ENCODE measurements at regions not wholly inside any gene's neighbourhood (a gene's known extent, or its start where the extent isn't known, plus 50 kb on each side); places are given as distances from the start of the nearest gene placed in this dataset.
"Not testable (repeated sequence)": the region's sequence is repeated elsewhere in the genome, so short reads cannot be mapped to it uniquely, and the experiment has no call there.

DNA sequence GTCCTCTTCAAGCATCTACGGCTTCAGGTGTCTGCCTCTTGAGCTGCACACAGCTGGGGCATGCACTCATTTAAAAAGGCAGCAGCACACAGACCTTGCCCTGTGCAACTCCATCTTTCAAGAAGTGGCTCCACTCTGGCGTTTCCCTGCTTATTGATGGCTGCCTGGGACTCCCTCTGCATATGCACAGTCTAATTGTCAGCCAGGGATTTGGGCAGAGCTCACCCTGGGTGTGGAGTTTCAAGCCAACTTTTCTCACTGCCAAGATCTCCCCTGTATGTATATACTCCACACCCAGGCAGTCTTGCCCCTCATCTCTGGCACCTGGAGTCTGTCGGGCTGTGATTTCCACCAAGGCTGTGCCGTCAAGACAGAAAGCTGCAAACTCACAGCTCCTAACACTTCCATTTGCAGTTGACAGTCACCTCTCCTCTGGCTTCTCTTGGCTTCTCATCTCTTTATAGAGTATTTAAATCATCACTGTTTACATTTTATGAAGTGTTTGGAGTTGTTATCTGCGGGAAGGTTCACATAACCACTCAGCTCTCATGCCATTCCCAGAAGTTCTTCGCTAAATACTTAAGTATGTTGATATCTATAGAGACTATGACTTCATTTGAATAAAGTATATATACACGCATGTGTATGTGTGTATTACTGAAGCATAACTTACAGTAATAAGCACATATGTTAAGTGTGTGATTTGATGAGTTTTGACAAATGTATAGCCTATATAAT is 130.5 kb upstream of the ZNF469 start:
- not testable (repeated sequence) for DNase-seq

DNA sequence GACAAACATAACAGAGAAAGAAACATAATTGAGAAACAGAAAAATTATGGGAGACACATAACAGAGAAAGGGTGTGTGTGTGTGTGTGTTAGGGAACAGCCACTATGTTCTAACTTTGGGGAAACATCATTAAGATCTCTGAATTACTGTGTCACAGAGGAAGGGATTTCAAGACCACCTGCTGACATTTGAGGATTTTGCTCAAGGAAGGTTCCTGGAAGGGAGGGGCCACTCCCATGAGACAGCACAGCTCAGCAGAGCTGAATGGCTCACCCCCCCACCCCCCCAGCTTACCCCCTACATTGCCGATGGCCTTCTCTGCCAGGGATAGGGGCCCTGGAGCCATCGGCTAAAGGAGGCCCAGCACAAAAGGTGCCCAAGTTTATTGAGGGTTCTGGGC is 124.6 kb upstream of the ZNF469 start:
- DNase-seq: not testable (repeated sequence)

DNA sequence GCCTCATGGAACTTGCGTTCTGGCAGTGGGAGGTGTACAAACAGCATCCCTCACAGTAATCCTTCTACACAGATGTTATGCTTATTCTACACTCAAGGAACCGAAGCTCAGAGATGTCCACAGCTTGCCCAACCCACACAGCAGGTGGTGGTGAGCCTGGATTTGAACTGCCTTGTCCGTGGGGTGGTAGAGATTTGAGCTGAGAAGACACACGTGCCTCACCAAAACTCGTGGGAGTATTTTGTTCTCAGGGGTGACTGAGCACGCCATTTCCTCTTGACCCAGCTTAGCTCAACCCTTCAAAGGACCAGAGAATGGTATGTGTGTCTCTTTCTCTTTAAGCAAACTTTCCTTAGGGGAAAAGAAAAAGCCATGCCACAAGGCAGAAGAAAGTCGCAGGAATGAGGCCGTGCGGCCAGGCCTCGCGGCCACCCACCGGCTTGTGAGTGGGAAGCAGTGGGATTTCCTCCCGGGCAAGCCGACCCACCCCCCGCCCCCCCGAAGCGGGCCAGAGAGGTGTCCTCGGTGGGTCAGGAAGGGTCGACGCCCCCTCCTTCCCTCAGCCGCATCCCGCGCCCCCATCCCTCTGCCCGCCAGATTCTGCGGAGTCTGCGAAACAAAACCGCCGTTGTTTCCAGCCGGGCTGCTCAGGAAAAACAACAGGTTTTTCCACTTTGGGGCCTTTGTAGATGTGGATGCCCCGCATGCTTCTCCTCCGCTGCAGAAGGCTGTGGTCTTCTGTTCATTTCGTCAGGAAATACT is 123.8 kb upstream of the ZNF469 start:
- not testable (repeated sequence) for DNase-seq

DNA sequence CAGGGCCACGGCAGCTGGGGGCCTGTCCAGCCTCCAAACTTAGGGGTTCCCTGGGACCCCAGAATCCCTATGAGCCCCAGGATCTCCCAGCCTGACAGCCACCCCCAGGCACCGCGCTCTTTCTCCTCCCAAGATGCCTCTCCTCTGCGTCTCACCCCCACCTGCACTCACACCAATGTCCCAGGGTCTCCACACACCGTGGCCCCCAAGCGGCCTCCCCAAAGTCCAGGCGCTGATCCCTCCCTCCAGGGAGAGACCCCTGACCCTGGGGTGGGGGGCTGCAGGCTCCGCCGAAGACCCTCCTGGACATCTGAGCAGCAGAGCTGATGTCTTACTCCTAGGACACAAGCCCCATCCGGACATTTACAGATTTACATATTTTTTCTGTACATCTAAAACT is 123.2 kb upstream of the ZNF469 start:
- not testable (repeated sequence) for DNase-seq

DNA sequence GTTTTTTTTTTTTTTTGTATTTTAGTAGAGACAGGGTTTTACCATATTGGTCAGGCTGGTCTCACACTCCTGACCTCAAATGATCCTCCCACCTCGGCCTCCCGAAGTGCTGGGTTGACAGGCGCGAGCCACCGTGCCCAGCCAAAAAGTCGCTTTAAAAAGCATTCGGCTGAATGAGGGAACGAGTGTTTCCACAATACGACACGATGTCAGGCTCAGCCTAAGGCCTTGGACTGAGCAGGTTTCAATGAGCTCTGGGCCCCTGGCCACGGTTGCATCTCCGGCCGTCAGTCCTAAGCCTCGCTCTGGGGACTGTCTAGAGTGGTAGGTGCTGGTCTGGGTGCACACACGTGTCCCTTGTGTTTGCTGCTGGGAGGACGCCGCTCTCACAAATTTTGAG is 122.6 kb upstream of the ZNF469 start:
- not testable (repeated sequence) for DNase-seq

DNA sequence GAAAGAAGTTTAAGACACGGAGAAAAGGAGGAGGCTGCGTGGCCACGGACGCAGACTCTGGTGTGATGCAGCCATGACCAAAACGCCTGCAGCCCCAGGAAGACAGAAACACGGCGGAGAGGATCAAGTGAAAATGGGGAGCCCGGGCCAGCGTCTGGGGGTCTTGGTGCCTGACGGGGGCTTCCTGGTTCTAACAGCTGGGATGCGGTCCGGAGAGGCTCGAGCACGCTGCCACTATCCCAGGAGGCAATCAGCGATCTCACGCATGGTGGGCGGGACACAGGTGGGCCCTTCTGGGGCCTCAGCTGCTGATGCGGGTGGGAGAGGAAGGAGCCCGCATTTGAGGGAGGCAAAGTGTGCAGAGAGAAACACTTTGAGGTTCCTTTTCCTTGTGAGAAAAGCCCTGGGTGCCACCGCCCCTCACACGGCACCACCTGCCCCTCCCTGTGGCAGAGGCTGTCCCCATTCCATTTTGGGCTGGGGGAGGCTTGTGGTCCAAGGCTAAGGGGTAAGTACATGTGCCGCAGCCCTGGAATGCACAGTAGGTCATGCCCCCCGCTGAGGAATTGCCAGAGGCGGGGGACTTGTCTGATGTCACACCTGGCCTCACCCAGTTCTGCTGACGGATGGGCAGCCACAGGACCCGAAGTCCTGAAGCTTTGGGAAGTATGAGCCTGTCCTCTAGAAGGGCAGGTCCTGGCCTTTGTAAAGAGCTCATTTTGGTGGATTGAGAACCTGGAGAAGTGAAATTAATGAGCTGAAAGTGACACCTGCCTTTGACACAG is 121.7 kb upstream of the ZNF469 start:
- not testable (repeated sequence) for DNase-seq

DNA sequence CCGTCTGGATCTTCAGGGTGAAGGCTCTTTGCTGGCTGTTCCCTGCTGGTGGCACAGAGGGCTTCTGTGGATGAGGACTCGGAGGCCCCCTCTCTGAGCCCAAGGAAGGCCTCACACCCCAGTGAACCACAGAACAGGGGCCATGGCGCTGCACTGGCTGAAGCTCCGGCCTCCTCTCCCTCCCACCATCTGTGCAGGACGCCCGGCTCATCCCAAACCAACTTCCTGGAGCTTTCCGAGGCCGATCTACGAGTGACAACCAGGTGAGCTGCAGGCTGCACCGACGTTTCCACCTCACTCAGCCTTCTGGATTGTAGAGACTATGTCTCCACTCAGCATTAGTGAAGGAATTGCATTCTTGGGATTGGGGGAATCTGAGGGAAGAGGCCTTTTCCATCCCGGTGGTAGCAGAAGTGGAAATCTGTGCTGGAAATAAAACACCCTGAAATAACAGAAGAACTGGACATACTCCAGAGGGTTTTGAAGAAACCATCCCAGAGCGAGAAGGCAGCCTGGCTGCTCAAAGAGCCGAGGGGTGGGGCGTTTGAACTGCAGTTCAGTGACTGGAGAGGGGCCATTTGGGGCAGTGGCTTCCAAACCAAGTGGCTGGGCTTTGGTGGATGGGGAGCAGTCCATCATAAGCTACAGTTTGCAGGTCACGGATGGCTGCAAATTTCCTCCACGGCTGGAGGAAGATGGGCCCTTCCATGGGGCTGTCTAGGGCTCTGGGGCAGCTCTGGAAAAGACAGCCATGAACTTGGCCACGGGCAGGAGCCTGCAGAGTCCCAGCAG is 120.7 kb upstream of the ZNF469 start:
- DNase-seq: not testable (repeated sequence)

DNA sequence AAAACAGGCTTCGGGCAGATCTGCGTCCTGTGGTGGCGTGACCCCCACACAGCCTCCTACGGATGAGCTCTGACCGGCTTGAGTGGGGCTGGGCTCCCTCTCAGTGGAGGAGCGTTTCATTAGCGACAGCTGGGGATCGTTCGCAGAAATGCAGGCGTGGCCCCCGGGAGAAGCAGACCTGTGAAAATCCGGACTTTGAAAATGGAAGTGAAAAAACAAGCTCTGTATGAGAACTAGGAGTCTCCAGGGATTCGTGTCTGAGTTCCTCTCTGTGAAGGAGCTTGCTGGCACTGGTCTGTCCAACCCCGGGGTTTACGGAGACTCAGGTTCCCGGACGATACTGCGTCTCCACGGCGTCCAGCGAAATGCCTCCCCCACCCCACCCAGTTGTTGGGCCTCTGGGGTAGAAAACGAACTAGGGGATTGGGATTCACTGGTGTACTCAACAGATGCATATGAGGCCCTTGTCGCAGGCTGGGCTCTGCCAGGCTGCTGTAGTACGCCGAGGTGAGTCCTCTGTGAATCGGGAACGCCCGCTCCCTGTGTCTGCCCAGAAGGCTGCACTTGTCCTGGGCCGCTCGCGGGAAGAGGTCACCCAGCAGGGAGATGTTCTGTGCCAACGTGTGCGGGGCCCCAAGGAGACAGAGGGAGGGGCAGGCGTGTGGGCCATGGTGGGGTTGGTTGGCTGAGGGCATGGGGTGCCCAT is 119.7 kb upstream of the ZNF469 start:
- DNase-seq: not testable (repeated sequence)

DNA sequence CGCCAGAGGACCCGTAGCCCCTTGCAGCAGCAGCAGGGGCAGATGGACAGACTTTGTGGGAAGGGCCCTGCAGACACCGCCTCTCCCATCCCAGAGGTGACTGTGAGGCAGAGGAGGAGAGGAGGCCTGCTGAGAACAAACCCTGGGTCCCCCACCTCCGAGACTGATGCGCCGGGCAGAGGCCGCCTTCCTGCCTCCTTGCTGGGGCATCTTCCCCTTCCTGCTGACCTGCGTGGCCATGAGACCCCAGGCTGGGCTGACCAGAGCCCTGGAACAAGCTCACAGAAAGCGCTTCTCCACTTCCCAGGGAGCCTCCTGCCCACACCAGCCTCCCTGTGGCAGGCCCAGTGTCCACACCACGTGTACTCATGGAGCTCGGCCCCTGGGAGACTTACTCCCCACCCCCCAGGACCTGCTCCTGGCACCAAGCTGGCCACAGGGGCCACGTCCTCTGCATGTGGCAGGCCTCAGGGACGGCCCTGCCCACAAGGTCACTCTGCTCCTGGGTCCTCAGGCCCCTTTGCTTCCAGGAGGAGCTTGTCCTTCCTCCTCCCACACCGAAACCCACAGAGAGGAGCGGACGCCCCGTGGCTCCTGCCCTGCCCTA is 119.0 kb upstream of the ZNF469 start:
- not testable (repeated sequence) for DNase-seq

DNA sequence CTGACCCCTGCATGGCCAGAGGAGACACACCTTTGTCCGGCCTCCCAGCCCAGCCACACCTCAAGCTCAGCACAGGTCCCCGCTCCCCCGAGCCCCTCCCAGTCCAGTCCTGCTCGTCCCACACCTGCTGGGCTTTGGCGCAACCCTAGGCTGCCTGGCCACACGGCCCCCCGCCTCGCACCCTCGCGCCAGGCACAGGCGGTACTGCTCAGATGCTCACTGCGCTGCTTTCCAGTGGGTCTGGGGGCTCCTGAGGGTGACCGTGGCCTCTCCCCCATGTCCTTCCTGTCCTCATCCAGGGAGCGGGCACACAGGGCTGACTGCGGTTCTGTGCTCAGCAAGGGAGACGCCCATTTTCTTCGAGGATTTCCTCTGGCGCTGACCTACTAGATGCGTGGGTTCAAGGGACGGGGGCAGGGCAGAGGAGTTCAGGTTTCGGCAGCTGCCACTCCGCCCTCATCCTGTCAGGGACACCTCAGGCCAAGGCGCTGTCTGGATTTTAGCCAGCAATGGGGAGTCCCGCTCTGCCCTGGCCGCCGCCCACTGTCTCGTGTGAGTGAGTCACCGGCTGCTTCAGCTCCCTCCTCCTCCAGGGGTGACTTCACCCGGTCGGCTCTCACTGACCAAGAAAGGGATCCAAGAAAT is 118.0 kb upstream of the ZNF469 start:
- peak; percentile 89 for DNase-seq

DNA sequence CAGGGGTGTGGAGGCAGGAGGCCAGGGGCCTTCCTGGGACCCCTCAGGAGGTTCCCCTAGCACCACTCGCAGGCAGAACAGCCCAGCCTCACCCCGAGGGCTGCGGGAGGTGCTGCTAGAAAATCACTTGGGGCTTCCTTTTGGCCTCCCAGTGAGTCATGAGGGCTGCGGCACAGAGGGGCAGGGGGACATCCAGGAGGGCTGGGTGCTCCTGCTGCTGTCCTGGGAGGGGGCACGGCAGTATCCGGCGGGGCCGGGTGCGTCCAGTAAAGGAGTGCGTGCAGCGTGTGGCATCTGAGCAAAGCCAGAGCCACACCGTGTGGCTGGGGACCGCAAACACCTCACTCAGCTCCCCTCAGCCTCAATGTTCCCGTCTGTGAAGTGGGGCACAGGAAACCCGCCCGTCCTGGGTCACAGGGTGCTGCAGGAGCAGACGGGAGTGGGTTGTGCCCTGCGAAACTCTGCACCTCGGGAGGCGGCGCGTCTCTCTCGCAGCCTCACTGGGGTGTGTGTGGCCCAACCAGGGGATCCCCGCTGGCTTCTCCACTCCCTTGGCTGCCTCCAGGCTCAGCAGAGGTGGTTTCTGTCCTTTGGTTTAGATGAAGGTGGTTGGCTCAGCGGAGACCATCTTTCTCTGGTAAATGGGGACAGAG is 117.3 kb upstream of the ZNF469 start:
- not testable (repeated sequence) for DNase-seq

DNA sequence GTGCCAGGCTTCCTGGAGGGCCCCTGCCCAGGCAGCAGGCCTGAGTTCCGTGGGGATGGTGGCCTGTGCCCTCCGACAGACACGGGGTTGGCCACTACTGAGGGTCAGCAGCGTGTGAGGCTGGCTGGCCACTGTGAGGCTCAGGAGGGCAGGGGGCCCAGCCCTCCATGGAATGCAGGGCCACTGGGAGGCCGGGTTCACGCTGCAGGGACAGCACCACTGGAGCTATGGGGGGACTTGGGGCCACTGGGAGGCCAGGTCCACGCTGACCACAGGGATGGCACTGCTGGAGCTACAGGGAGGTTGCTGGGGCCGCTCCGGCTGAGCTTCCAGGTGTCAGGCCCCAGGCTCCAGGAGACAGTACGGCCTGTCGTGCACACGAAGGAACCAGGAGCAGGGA is 116.7 kb upstream of the ZNF469 start:
- DNase-seq: not testable (repeated sequence)

DNA sequence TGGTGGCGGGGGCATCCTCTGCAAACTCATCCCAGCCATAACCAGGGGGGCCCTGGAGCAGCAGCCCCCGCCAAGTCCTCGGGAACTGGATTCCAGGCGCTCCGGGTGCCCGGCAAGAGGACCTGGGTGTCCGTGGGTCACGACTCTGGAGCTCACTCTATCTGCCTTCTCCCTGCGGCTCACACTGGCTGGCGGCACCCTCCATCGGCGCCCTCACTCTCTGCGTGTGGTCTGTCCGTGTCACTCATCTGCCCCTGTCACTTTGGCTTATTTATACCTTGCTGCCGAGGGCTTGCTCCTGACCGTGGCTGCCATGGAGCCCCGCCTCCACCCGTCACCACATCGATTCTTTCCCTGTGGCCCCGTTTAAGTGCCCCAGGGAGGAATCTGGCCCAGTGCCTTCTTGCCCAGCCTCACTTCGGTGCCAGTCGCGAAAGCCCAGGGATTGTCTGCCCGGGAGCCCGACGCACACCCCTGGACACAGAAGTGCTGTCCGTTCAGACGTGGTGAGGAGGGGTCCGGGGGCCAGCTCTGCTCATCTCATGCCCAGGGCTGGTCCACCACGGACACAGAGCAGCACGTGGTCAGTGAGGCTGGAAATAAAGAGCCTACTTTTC is 115.7 kb upstream of the ZNF469 start:
- DNase-seq: not testable (repeated sequence)

DNA sequence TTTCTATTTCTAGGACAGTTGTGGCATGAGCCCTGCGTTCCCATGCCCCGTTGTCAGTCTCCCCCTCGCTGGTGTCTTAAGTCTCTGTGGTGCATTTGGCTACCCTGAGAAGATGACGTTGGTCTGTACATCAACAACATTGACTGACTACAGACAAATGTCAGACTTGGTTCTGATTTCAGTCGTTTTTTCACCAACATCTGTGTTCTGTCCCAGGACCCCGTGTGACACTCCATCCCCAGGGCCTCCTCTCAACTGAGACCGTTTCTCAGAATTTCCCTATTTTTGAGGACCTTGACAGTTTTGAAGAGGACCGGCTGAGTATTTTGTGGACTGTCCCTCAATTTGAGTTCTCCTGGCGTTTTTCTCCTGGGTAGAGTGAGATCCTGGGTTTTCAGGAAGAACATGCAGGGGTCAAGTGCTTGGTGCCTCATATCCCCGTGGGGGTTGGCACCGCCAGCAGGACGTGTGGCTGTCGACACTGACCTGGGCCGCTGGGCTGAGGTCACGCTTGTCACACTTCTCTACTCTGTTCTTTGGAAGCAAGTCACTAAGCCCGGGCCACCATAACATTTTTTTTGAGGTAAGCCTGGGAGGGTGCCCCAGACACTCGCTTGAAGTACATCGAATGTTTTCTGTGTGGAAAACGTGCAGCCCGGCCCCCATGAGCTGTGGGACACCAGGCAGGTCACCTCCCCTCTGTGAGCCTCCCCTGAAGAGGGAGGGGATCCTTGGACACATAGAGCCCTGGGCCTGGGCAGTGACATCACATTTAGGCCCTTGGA is 114.4 kb upstream of the ZNF469 start:
- DNase-seq: not testable (repeated sequence)

DNA sequence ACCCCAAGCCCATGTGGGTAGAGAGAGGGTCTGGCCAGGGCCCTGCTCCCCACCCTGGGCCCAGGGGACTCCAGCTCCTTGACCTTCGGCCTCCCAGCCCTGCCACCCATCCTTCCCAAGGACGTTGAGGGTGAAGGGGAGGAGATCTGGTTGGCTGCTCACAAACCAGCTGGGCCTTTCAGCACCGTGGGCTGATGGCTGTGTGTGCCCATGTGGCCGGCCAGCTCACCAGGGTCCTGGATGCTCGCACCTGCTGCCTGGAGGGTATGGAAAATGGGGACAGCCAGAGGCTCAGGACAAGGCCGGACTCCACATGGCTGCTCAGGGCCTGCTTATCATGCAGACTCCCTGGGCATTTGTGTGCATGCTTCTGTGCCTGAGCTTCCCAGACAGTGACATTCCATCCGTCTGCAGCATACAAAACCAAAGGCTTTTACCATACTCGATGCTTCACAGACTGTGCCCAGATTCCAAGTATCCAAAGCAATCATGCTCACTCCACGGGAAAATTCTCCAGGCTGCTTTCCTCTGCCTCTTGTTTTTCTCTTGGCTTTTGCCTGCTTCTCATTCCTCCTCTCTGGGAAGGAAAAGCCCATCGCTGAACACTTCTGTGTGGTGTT is 112.5 kb upstream of the ZNF469 start:
- not testable (repeated sequence) for DNase-seq

DNA sequence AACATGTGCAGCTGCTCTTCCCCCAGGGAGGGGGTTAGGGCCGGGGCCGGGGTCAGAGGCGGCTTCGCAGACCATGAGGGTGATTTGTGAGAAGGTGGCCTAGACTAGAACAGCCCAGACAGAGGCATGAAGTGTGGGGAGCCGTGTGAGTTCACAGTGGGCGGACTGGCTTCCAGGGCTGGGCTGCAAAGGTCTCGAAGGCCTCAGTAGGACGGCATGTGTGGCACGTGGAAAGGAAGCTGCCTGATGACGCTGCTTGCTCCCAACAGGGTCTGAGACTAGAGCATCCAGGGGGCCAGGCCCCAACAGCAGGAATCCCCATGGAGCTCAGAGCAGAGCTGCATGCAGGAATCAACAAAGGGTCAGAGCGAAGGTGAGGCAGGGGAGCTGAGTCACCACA is 111.5 kb upstream of the ZNF469 start:
- not testable (repeated sequence) for DNase-seq

DNA sequence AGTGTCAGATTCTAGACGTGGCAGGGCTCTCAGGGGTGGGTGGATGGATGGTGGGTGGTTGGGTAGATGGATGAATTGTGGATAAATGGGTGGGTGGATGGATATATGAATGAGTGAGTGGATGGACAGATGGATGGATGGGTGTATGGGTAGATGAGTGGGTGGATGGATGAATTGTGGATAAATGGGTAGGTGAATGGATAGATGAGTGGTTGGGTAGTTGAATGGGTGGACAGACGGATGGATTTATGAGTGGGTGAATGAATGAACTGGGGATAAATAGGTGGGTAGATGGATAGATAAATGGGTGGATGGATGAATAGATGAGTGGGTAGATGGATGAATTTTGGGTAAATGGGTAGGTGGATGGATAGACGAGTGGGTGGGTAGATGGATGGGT is 111.0 kb upstream of the ZNF469 start:
- not testable (repeated sequence) for DNase-seq

DNA sequence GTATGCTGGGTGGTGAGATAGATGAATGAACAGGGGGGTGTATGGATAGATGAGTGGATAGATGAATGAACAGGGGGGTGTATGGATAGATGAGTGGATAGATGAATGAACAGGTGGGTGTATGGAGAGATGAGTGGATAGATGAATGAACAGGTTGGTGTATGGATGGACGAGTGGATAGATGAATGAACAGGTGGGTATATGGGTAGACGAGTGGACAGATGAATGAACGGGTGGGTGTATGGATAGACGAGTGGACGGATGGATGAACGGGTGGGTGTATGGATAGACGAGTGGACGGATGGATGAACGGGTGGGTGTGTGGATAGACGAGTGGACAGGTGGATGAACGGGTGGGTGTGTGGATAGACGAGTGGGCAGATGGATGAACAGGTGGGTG is 110.3 kb upstream of the ZNF469 start:
- not testable (repeated sequence) for DNase-seq

Data from hematopoietic multipotent progenitor cell treated with erythropoietin and hydrocortisone succinate and interleukin-3 and kit ligand, for 6 days (in vitro differentiated cells).